KMS-11 (cell line): ENCODE measurements at regions not wholly inside any gene's neighbourhood (a gene's known extent, or its start where the extent isn't known, plus 50 kb on each side); places are given as distances from the start of the nearest gene placed in this dataset.

Source experiments
- H2AFZ ChIP-seq: fragments of 200-600 bp; sonication (generic); 2 replicates; pipeline ENCODE4 v1.6.1; 2016; ENCODE audit warnings: antibody characterized with exemption, mixed run types, low read depth
- H3K27ac ChIP-seq: fragments of 200-600 bp; sonication (generic); 2 replicates; pipeline ENCODE4 v1.6.1; 2016; ENCODE audit warnings: mild to moderate bottlenecking, mixed run types
- H3K27me3 ChIP-seq: fragments of 200-600 bp; sonication (generic); 2 replicates; pipeline ENCODE4 v1.6.1; 2017; ENCODE audit warnings: mild to moderate bottlenecking, low read depth, mixed run types, moderate library complexity; ENCODE audit not compliant: insufficient read depth
- H3K36me3 ChIP-seq: fragments of 200-600 bp; sonication (generic); 2 replicates; pipeline ENCODE4 v1.6.1; 2017; ENCODE audit warnings: mild to moderate bottlenecking, mixed run types; ENCODE audit not compliant: insufficient read depth
- H3K4me1 ChIP-seq: fragments of 200-600 bp; sonication (generic); 2 replicates; pipeline ENCODE4 v1.6.1; 2016; ENCODE audit warnings: mild to moderate bottlenecking, low read depth, mixed run types; ENCODE audit not compliant: poor library complexity, severe bottlenecking
- H3K4me2 ChIP-seq: fragments of 200-600 bp; sonication (generic); 2 replicates; pipeline ENCODE4 v1.7.0; 2016; ENCODE audit warnings: mild to moderate bottlenecking, mixed run types
- H3K4me3 ChIP-seq: fragments of 200-600 bp; sonication (generic); IDR thresholded peaks from 2 replicates; pipeline ENCODE4 v1.6.1; 2017; ENCODE audit warnings: low read depth, low read length, mixed read lengths; ENCODE audit not compliant: insufficient read depth
- H3K79me2 ChIP-seq: fragments of 200-600 bp; sonication (generic); 2 replicates; pipeline ENCODE4 v1.6.1; 2016; ENCODE audit warnings: low read depth, mixed run types; ENCODE audit not compliant: insufficient read depth
- H3K9ac ChIP-seq: fragments of 200-600 bp; sonication (generic); 2 replicates; pipeline ENCODE4 v1.6.1; 2016; ENCODE audit warnings: mild to moderate bottlenecking, mixed run types
- H4K20me1 ChIP-seq: fragments of 200-600 bp; sonication (generic); 2 replicates; pipeline ENCODE4 v1.6.1; 2016; ENCODE audit warnings: mild to moderate bottlenecking, mixed run types; ENCODE audit not compliant: insufficient read depth
- CTCF ChIP-seq: fragments of 200-600 bp; sonication (generic); conservative IDR thresholded peaks from 2 replicates; pipeline ENCODE4 v1.6.1; 2017; ENCODE audit warnings: low read depth, mild to moderate bottlenecking, antibody characterized with exemption, low read length, moderate library complexity, mixed read lengths

GRCh38 chr12:124213666-124214347, 81.1 kb upstream of the RFLNA start:
- H3K4me3 ChIP-seq, result no peak overlapping the region
- no peak overlapping the region for H3K4me2 ChIP-seq
- no peak overlapping the region for H2AFZ ChIP-seq
- TF ChIP-seq CTCF, result no peak
- H3K9ac ChIP-seq, result no peak overlapping the region
- H3K79me2 ChIP-seq, result no peaks in the 10 kb centered on the region
- no peak overlapping the region for H3K27ac ChIP-seq
- H3K4me1 ChIP-seq, result no peaks in the 10 kb centered on the region
- H3K36me3 ChIP-seq, result no peaks in the 10 kb centered on the region
- H4K20me1 ChIP-seq, result no peaks in the 10 kb centered on the region
- no peaks in the 10 kb centered on the region for H3K27me3 ChIP-seq

GRCh38 chr12:124214574-124214973, 80.3 kb upstream of the RFLNA start:
- Histone ChIP-seq H3K4me3 (no peak overlapping the region), H3K27me3 (no peaks in the 10 kb centered on the region), H3K79me2 (no peaks in the 10 kb centered on the region), H3K9ac (no peak overlapping the region), H3K36me3 (no peaks in the 10 kb centered on the region), H4K20me1 (no peaks in the 10 kb centered on the region), H3K27ac (no peak overlapping the region), H3K4me1 (no peaks in the 10 kb centered on the region), H3K4me2 (no peak overlapping the region), H2AFZ (no peak overlapping the region)
- TF ChIP-seq CTCF, result no peak

GRCh38 chr12:124216966-124217365, 77.9 kb upstream of the RFLNA start:
- Histone ChIP-seq H3K4me1 (no peaks in the 10 kb centered on the region), H2AFZ (no peak overlapping the region), H3K4me3 (no peak overlapping the region), H3K79me2 (no peaks in the 10 kb centered on the region), H3K9ac (no peak overlapping the region), H3K36me3 (no peaks in the 10 kb centered on the region), H3K27me3 (no peaks in the 10 kb centered on the region), H4K20me1 (no peaks in the 10 kb centered on the region), H3K4me2 (no peak overlapping the region), H3K27ac (no peak overlapping the region)
- no peak for TF ChIP-seq CTCF

GRCh38 chr12:124217508-124218242, 77.2 kb upstream of the RFLNA start:
- Histone ChIP-seq H3K27ac (no peak overlapping the region), H2AFZ (no peak overlapping the region), H3K36me3 (no peaks in the 10 kb centered on the region), H3K4me3 (no peak overlapping the region), H3K79me2 (no peaks in the 10 kb centered on the region), H3K4me2 (no peak overlapping the region), H3K9ac (no peak overlapping the region), H3K4me1 (no peaks in the 10 kb centered on the region), H3K27me3 (no peaks in the 10 kb centered on the region), H4K20me1 (no peaks in the 10 kb centered on the region)
- TF ChIP-seq CTCF, result no peak
